MM.1S (cell line): ENCODE measurements at regions not wholly inside any gene's neighbourhood (a gene's known extent, or its start where the extent isn't known, plus 50 kb on each side); places are given as distances from the start of the nearest gene placed in this dataset.

Experiments used
- DNase-seq: peaks from one replicate; pipeline ENCODE4 v3.0.0-alpha.2; 2015
- H2AFZ ChIP-seq: fragments of 300-600 bp; sonication (generic); 2 replicates; pipeline ENCODE4 v1.6.0; 2016; ENCODE audit warnings: antibody characterized with exemption, low read length
- H3F3A ChIP-seq: fragments of 300-600 bp; sonication (generic); 2 replicates; pipeline ENCODE4 v1.6.1; 2016; ENCODE audit warnings: mild to moderate bottlenecking, antibody characterized with exemption, low read length, moderate library complexity, mixed read lengths; ENCODE audit not compliant: insufficient read depth
- H3K27ac ChIP-seq: fragments of 300-600 bp; sonication (generic); 2 replicates; pipeline ENCODE4 v1.5.1; 2016; ENCODE audit warnings: mild to moderate bottlenecking, low read length
- H3K27me3 ChIP-seq: fragments of 300-600 bp; sonication (generic); replicated peaks from 2 replicates; pipeline ENCODE4 v1.6.0; 2016; ENCODE audit warnings: low read length; ENCODE audit not compliant: insufficient read depth
- H3K36me3 ChIP-seq: fragments of 300-600 bp; sonication (generic); replicated peaks from 2 replicates; pipeline ENCODE4 v1.6.1; 2016; ENCODE audit warnings: mild to moderate bottlenecking, low read length, mixed read lengths; ENCODE audit not compliant: insufficient read depth
- H3K4me1 ChIP-seq: fragments of 300-600 bp; sonication (generic); 2 replicates; pipeline ENCODE4 v1.6.1; 2016; ENCODE audit warnings: low read length, mixed read lengths
- H3K4me2 ChIP-seq: fragments of 300-600 bp; sonication (generic); 2 replicates; pipeline ENCODE4 v1.6.0; 2016; ENCODE audit warnings: low read depth, low read length
- H3K4me3 ChIP-seq: fragments of 300-600 bp; sonication (generic); 2 replicates; pipeline ENCODE4 v1.5.1; 2016; ENCODE audit warnings: low read length, mixed read lengths
- H3K79me2 ChIP-seq: fragments of 300-600 bp; sonication (generic); 2 replicates; pipeline ENCODE4 v1.6.1; 2016; ENCODE audit warnings: mixed run types, low read length, mixed read lengths
- H3K9ac ChIP-seq: fragments of 300-600 bp; sonication (generic); 2 replicates; pipeline ENCODE4 v1.6.1; 2016; ENCODE audit warnings: low read length, mixed read lengths
- H3K9me2 ChIP-seq: fragments of 300-600 bp; sonication (generic); replicated peaks from 2 replicates; pipeline ENCODE4 v1.6.1; 2016; ENCODE audit warnings: mild to moderate bottlenecking, low read length, mixed read lengths; ENCODE audit not compliant: insufficient read depth
- H3K9me3 ChIP-seq: fragments of 300-600 bp; sonication (generic); replicated peaks from 2 replicates; pipeline ENCODE4 v1.6.1; 2016; ENCODE audit warnings: mild to moderate bottlenecking, low read length, mixed read lengths; ENCODE audit not compliant: insufficient read depth
- H4K20me1 ChIP-seq: fragments of 300-600 bp; sonication (generic); 2 replicates; pipeline ENCODE4 v1.6.1; 2016; ENCODE audit warnings: mild to moderate bottlenecking, low read length, moderate library complexity, mixed read lengths; ENCODE audit not compliant: insufficient read depth
- CTCF ChIP-seq: fragments of 300-600 bp; sonication (generic); IDR thresholded peaks from 2 replicates; pipeline ENCODE4 v1.5.1; 2016; ENCODE audit warnings: antibody characterized with exemption, low read length, mixed read lengths
- EZH2 ChIP-seq: fragments of 300-600 bp; sonication (generic); optimal IDR thresholded peaks from 2 replicates; pipeline ENCODE3; 2017; ENCODE audit warnings: low read depth, mild to moderate bottlenecking, antibody characterized with exemption, low read length, mixed read lengths
- EZH2phosphoT487 ChIP-seq: fragments of 300-600 bp; sonication (generic); IDR thresholded peaks from 2 replicates; pipeline ENCODE4 v1.6.1; 2018; ENCODE audit warnings: antibody characterized with exemption, low read length

GRCh38 chr13:50740052-50740741, 103.3 kb downstream of the DLEU7 start:
- H3K27me3 ChIP-seq: no peaks in the 10 kb centered on the region

GRCh38 chr13:50742353-50742752, 101.1 kb downstream of the DLEU7 start:
- no peaks in the 10 kb centered on the region for H3K36me3 ChIP-seq
- H3K9me2 ChIP-seq: no peaks in the 10 kb centered on the region
- H2AFZ ChIP-seq: no peak overlapping the region
- H3K27me3 ChIP-seq: no peaks in the 10 kb centered on the region
- no peaks in the 10 kb centered on the region for H3K4me1 ChIP-seq
- no peak overlapping the region for H3K4me3 ChIP-seq
- no peaks in the 10 kb centered on the region for H3F3A ChIP-seq
- TF ChIP-seq EZH2phosphoT487: no peak
- no peak for TF ChIP-seq CTCF
- no peak for TF ChIP-seq EZH2
- H3K4me2 ChIP-seq: no peak overlapping the region
- H3K79me2 ChIP-seq: no peaks in the 10 kb centered on the region
- H4K20me1 ChIP-seq: no peaks in the 10 kb centered on the region
- H3K27ac ChIP-seq: no peak overlapping the region
- no peaks in the 10 kb centered on the region for H3K9me3 ChIP-seq
- no peak overlapping the region for H3K9ac ChIP-seq
- DNase-seq: no peak

More at GRCh38 chr13:50740052-50740741, 103.3 kb downstream of the DLEU7 start:
- Histone ChIP-seq H3K4me3 (no peak overlapping the region), H3K9me3 (no peaks in the 10 kb centered on the region), H3K9ac (no peak overlapping the region), H3K4me2 (no peak overlapping the region), H3K4me1 (no peaks in the 10 kb centered on the region), H3F3A (no peaks in the 10 kb centered on the region), H3K9me2 (no peaks in the 10 kb centered on the region), H3K79me2 (no peaks in the 10 kb centered on the region), H4K20me1 (no peaks in the 10 kb centered on the region), H3K36me3 (no peaks in the 10 kb centered on the region), H3K27ac (no peak overlapping the region), H2AFZ (no peak overlapping the region)
- DNase-seq: no peak
- TF ChIP-seq CTCF (no peak), EZH2phosphoT487 (no peak)

GRCh38 chr13:50742968-50743367, 100.5 kb downstream of the DLEU7 start:
- no peak overlapping the region for H3K27ac ChIP-seq
- H4K20me1 ChIP-seq: no peaks in the 10 kb centered on the region
- H3K9me3 ChIP-seq: no peaks in the 10 kb centered on the region
- H3F3A ChIP-seq: no peaks in the 10 kb centered on the region
- no peaks in the 10 kb centered on the region for H3K9me2 ChIP-seq
- TF ChIP-seq CTCF: no peak
- no peak for TF ChIP-seq EZH2phosphoT487
- TF ChIP-seq EZH2: no peak
- H3K4me2 ChIP-seq: no peak overlapping the region
- H3K9ac ChIP-seq: no peak overlapping the region
- no peaks in the 10 kb centered on the region for H3K79me2 ChIP-seq
- H3K4me3 ChIP-seq: no peak overlapping the region
- H3K27me3 ChIP-seq: no peaks in the 10 kb centered on the region
- H3K4me1 ChIP-seq: no peaks in the 10 kb centered on the region
- H2AFZ ChIP-seq: no peak overlapping the region
- H3K36me3 ChIP-seq: no peaks in the 10 kb centered on the region
- DNase-seq: no peak
